Neural cell (in vitro differentiated cells): ENCODE measurements at regions not wholly inside any gene's neighbourhood (a gene's known extent, or its start where the extent isn't known, plus 50 kb on each side); places are given as distances from the start of the nearest gene placed in this dataset.

ENCODE experiments used
- H2AFZ ChIP-seq: fragments of 200-600, 300-800 bp; sonication (generic), shearing (Covaris generic); 2 replicates; pipeline ENCODE4 v1.6.0; 2014; ENCODE audit warnings: low read depth, mild to moderate bottlenecking, antibody characterized with exemption, low read length, moderate library complexity
- H3F3A ChIP-seq: fragments of 200-600 bp; shearing (Covaris generic); 2 replicates; pipeline ENCODE4 v1.6.1; 2016; ENCODE audit warnings: mild to moderate bottlenecking, moderate library complexity, mixed read lengths, antibody characterized with exemption, low read length; ENCODE audit not compliant: insufficient read depth, poor library complexity, severe bottlenecking
- H3K27ac ChIP-seq: fragments of 200-600, 300-800 bp; sonication (generic), shearing (Covaris generic); 2 replicates; pipeline ENCODE4 v1.5.1; 2014; ENCODE audit warnings: mild to moderate bottlenecking, low read length, moderate library complexity
- H3K27me3 ChIP-seq: fragments of 300-800, 200-600 bp; sonication (generic), shearing (Covaris generic); 2 replicates; pipeline ENCODE4 v1.6.0; 2014; ENCODE audit warnings: mild to moderate bottlenecking, low read depth, low read length, moderate library complexity; ENCODE audit not compliant: insufficient read depth
- H3K36me3 ChIP-seq: fragments of 300-800, 200-600 bp; sonication (generic), shearing (Covaris generic); 2 replicates; pipeline ENCODE4 v1.5.1; 2014; ENCODE audit warnings: mild to moderate bottlenecking, antibody characterized with exemption, low read length, moderate library complexity; ENCODE audit not compliant: insufficient read depth
- H3K4me2 ChIP-seq: fragments of 300-800, 200-600 bp; sonication (generic), shearing (Covaris generic); 2 replicates; pipeline ENCODE4 v1.6.0; 2014; ENCODE audit warnings: mild to moderate bottlenecking, low read length
- H3K4me3 ChIP-seq: fragments of 300-800, 200-600 bp; sonication (generic), shearing (Covaris generic); 2 replicates; pipeline ENCODE4 v1.5.1; 2014; ENCODE audit warnings: mild to moderate bottlenecking, low read length, moderate library complexity
- H3K79me2 ChIP-seq: fragments of 200-600 bp; shearing (Covaris generic); replicated peaks from 2 replicates; pipeline ENCODE4 v1.6.0; 2014; ENCODE audit warnings: mild to moderate bottlenecking, low read length, moderate library complexity; ENCODE audit not compliant: insufficient read depth
- H3K9ac ChIP-seq: fragments of 300-800, 200-600 bp; sonication (generic), shearing (Covaris generic); 2 replicates; pipeline ENCODE4 v1.6.1; 2016; ENCODE audit warnings: mild to moderate bottlenecking, low read length, mixed read lengths
- H3K9me2 ChIP-seq: fragments of 200-600 bp; shearing (Covaris generic); 2 replicates; pipeline ENCODE4 v1.6.1; 2016; ENCODE audit warnings: mild to moderate bottlenecking, low read length, mixed read lengths; ENCODE audit not compliant: insufficient read depth
- H3K9me3 ChIP-seq: fragments of 200-600, 300-800 bp; sonication (generic), shearing (Covaris generic); 2 replicates; pipeline ENCODE4 v1.6.1; 2016; ENCODE audit warnings: mild to moderate bottlenecking, mixed run types, low read length, moderate library complexity, mixed read lengths
- H4K20me1 ChIP-seq: fragments of 200-600 bp; shearing (Covaris generic); 2 replicates; pipeline ENCODE4 v1.6.1; 2016; ENCODE audit warnings: mild to moderate bottlenecking, mixed run types; ENCODE audit not compliant: insufficient read depth
- CTCF ChIP-seq: fragments of 450-650 bp; IDR thresholded peaks from 2 replicates; pipeline ENCODE4 v1.5.1; 2014; ENCODE audit warnings: antibody characterized with exemption, mild to moderate bottlenecking, moderate library complexity; ENCODE audit not compliant: poor library complexity, severe bottlenecking
- EP300 ChIP-seq: fragments of 450-650 bp; conservative IDR thresholded peaks from 2 replicates; pipeline ENCODE4 v1.6.1; 2014; ENCODE audit warnings: antibody characterized with exemption, mild to moderate bottlenecking, moderate library complexity; ENCODE audit not compliant: poor library complexity, severe bottlenecking
- EZH2 ChIP-seq: fragments of 200-600, 300-800 bp; shearing (Covaris generic), sonication (generic); IDR thresholded peaks from 2 replicates; pipeline ENCODE4 v1.6.1; 2014; ENCODE audit warnings: antibody characterized with exemption, low read length, borderline replicate concordance, mild to moderate bottlenecking; ENCODE audit not compliant: insufficient read depth, poor library complexity, severe bottlenecking
- MXI1 ChIP-seq: fragments of 450-650 bp; conservative IDR thresholded peaks from 2 replicates; pipeline ENCODE4 v1.6.1; 2014; ENCODE audit warnings: antibody characterized with exemption, mild to moderate bottlenecking; ENCODE audit not compliant: poor library complexity, severe bottlenecking
- POLR2AphosphoS5 ChIP-seq: IDR thresholded peaks from 2 replicates; pipeline ENCODE4 v1.6.1; 2012
- RAD21 ChIP-seq: fragments of 450-650 bp; conservative IDR thresholded peaks from 2 replicates; pipeline ENCODE4 v1.6.1; 2014; ENCODE audit warnings: antibody characterized with exemption, mild to moderate bottlenecking, moderate library complexity
- REST ChIP-seq: IDR thresholded peaks from 2 replicates; pipeline ENCODE4 v1.6.1; 2012; ENCODE audit warnings: borderline replicate concordance
- SMC3 ChIP-seq: fragments of 450-650 bp; conservative IDR thresholded peaks from 2 replicates; pipeline ENCODE4 v1.6.1; 2014; ENCODE audit warnings: antibody characterized with exemption, mild to moderate bottlenecking, moderate library complexity; ENCODE audit not compliant: poor library complexity
- TAF1 ChIP-seq: IDR thresholded peaks from 2 replicates; pipeline ENCODE4 v1.6.1; 2012; ENCODE audit warnings: low read depth

GRCh38 chr9:74117731-74118130, 379.4 kb upstream of the RORB start:
- Histone ChIP-seq H3K9me3 (no peaks in the 10 kb centered on the region), H4K20me1 (no peaks in the 10 kb centered on the region), H3K79me2 (no peaks in the 10 kb centered on the region), H3K36me3 (no peaks in the 10 kb centered on the region), H3F3A (no peaks in the 10 kb centered on the region), H3K9ac (no peak overlapping the region), H3K4me3 (no peak overlapping the region), H3K27me3 (no peaks in the 10 kb centered on the region), H3K27ac (no peak overlapping the region), H3K4me2 (no peak overlapping the region), H2AFZ (no peak overlapping the region), H3K9me2 (no peaks in the 10 kb centered on the region)
- TF ChIP-seq TAF1 (no peak), SMC3 (no peak)

- H3K36me3 ChIP-seq: no peaks in the 10 kb centered on the region
- no peaks in the 10 kb centered on the region for H3K27me3 ChIP-seq
- no peak overlapping the region for H3K9ac ChIP-seq
- H3K4me2 ChIP-seq: no peak overlapping the region
- H3K4me3 ChIP-seq: no peak overlapping the region
- no peak overlapping the region for H3K27ac ChIP-seq
- no peaks in the 10 kb centered on the region for H3K9me2 ChIP-seq
- H3K9me3 ChIP-seq: no peaks in the 10 kb centered on the region
- no peak overlapping the region for H2AFZ ChIP-seq
- TF ChIP-seq MXI1 (no peak), EP300 (no peak), REST (no peak), TAF1 (no peak), RAD21 (no peak), POLR2AphosphoS5 (no peak), CTCF (no peak), SMC3 (no peak)
- H3K79me2 ChIP-seq: no peaks in the 10 kb centered on the region
- H4K20me1 ChIP-seq: no peaks in the 10 kb centered on the region
- no peaks in the 10 kb centered on the region for H3F3A ChIP-seq
Observed at GRCh38 chr9:74120061-74120460, 377.1 kb upstream of the RORB start.

GRCh38 chr9:74120470-74120869, 376.7 kb upstream of the RORB start:
- no peaks in the 10 kb centered on the region for H4K20me1 ChIP-seq
- H3K4me3 ChIP-seq: no peak overlapping the region
- TF ChIP-seq SMC3 (no peak), EP300 (no peak), CTCF (no peak), TAF1 (no peak), REST (no peak), RAD21 (no peak), POLR2AphosphoS5 (no peak), EZH2 (no peak), MXI1 (no peak)
- no peak overlapping the region for H3K27ac ChIP-seq
- no peaks in the 10 kb centered on the region for H3K9me2 ChIP-seq
- H3K79me2 ChIP-seq: no peaks in the 10 kb centered on the region
- H3K27me3 ChIP-seq: no peaks in the 10 kb centered on the region
- H2AFZ ChIP-seq: no peak overlapping the region
- H3K9me3 ChIP-seq: no peaks in the 10 kb centered on the region
- no peak overlapping the region for H3K4me2 ChIP-seq
- no peaks in the 10 kb centered on the region for H3F3A ChIP-seq
- no peaks in the 10 kb centered on the region for H3K36me3 ChIP-seq
- no peak overlapping the region for H3K9ac ChIP-seq
